IMR-90 (cell line): ENCODE measurements at regions not wholly inside any gene's neighbourhood (a gene's known extent, or its start where the extent isn't known, plus 50 kb on each side); places are given as distances from the start of the nearest gene placed in this dataset.

ENCODE experiments used
- ATAC-seq: fragments of 200-7000 bp; cut with Tn5 transposase; 2 replicates; pipeline ENCODE4 v1.9.1; 2020; ENCODE audit warnings: low read depth, mild to moderate bottlenecking, moderate library complexity
- BruUV-seq: library from RNA; stranded (reverse); fragments of 400-500 nt; replicated peaks from 2 replicates; lab custom pipeline; 2021; lab: Mats Ljungman, UMichigan
- CTCF ChIA-PET: fragments of 300-600 bp; formaldehyde crosslinking; extraction: SDS; loops from one replicate; lab custom pipeline; 2021; ENCODE audit warnings: antibody characterized with exemption; lab: Yijun Ruan, JAX
- POLR2A ChIA-PET: fragments of 300-600 bp; sonication (Branson Sonifier 250); formaldehyde crosslinking; loops from one replicate; lab custom pipeline; 2022; ENCODE audit warnings: antibody characterized with exemption; ENCODE audit not compliant: unreplicated experiment; lab: Charles Lee
- DNase-seq: peaks from one replicate; pipeline ENCODE4 v3.0.0; 2013
- H2AFZ ChIP-seq: replicated peaks from 2 replicates; pipeline ENCODE3; 2013; ENCODE audit warnings: low read length, mild to moderate bottlenecking; ENCODE audit not compliant: poor library complexity
- H2AK5ac ChIP-seq: 2 replicates; pipeline ENCODE4 v1.6.1; 2013; ENCODE audit warnings: low read depth, low read length, inconsistent platforms
- H2AK9ac ChIP-seq: replicated peaks from 2 replicates; pipeline ENCODE3; 2013; ENCODE audit warnings: mild to moderate bottlenecking, low read depth, low read length, moderate library complexity; ENCODE audit not compliant: poor library complexity
- H2BK120ac ChIP-seq: 2 replicates; pipeline ENCODE4 v1.6.1; 2013; ENCODE audit warnings: low read depth, low read length, inconsistent platforms
- H2BK15ac ChIP-seq: 3 replicates; pipeline ENCODE4 v1.6.1; 2013; ENCODE audit warnings: low read depth, low read length, inconsistent platforms
- H2BK20ac ChIP-seq: 2 replicates; pipeline ENCODE4 v1.6.1; 2013; ENCODE audit warnings: low read depth, mild to moderate bottlenecking, inconsistent platforms, low read length, moderate library complexity
- H2BK5ac ChIP-seq: 2 replicates; pipeline ENCODE4 v1.6.1; 2013; ENCODE audit warnings: mild to moderate bottlenecking, low read depth, low read length, inconsistent platforms; ENCODE audit not compliant: poor library complexity, severe bottlenecking
- H3K14ac ChIP-seq: replicated peaks from 2 replicates; pipeline ENCODE4 v1.6.1; 2013; ENCODE audit warnings: low read depth, low read length, inconsistent platforms
- H3K18ac ChIP-seq: 2 replicates; pipeline ENCODE4 v1.6.1; 2013; ENCODE audit warnings: low read depth, low read length, control low read depth
- H3K23ac ChIP-seq: 2 replicates; pipeline ENCODE4 v1.6.1; 2013; ENCODE audit warnings: low read depth, low read length, inconsistent platforms
- H3K27ac ChIP-seq: 2 replicates; pipeline ENCODE4 v1.5.1; 2013; ENCODE audit warnings: mild to moderate bottlenecking, control low read depth, low read length; ENCODE audit not compliant: insufficient read depth
- H3K27me3 ChIP-seq: 2 replicates; pipeline ENCODE4 v1.6.1; 2013; ENCODE audit warnings: low read length; ENCODE audit not compliant: control insufficient read depth, insufficient read depth
- H3K36me3 ChIP-seq: 2 replicates; pipeline ENCODE4 v1.6.1; 2013; ENCODE audit warnings: low read length, mixed read lengths; ENCODE audit not compliant: control insufficient read depth, insufficient read depth
- H3K4ac ChIP-seq: 2 replicates; pipeline ENCODE4 v1.6.1; 2013; ENCODE audit warnings: low read depth, low read length, inconsistent platforms
- H3K4me1 ChIP-seq: 2 replicates; pipeline ENCODE4 v1.6.1; 2013; ENCODE audit warnings: low read length, mixed read lengths; ENCODE audit not compliant: control insufficient read depth, insufficient read depth
- H3K4me2 ChIP-seq: 2 replicates; pipeline ENCODE4 v1.6.1; 2013; ENCODE audit warnings: low read depth, mild to moderate bottlenecking, control low read depth, low read length, moderate library complexity
- H3K4me3 ChIP-seq: 2 replicates; pipeline ENCODE4 v1.5.1; 2013; ENCODE audit warnings: low read depth, mild to moderate bottlenecking, control low read depth, low read length, moderate library complexity; ENCODE audit not compliant: insufficient read depth
- H3K56ac ChIP-seq: 2 replicates; pipeline ENCODE4 v1.6.1; 2013; ENCODE audit warnings: low read length, inconsistent platforms; ENCODE audit not compliant: insufficient read depth; ENCODE audit errors: extremely low read depth
- H3K79me1 ChIP-seq, 2 experiments: 2 replicates each; pipeline ENCODE4 v1.6.1; 2013; ENCODE audit warnings: low read length in 2 of 2, inconsistent platforms in 1 of 2, low read depth in 1 of 2
- H3K9ac ChIP-seq: 2 replicates; pipeline ENCODE4 v1.6.1; 2013; ENCODE audit warnings: low read depth, low read length, control low read depth
- H3K9me1 ChIP-seq: 2 replicates; pipeline ENCODE4 v1.6.1; 2013; ENCODE audit warnings: low read length, inconsistent platforms; ENCODE audit not compliant: insufficient read depth
- H3K9me3 ChIP-seq: 2 replicates; pipeline ENCODE4 v1.6.1; 2013; ENCODE audit warnings: low read length; ENCODE audit not compliant: control insufficient read depth, insufficient read depth
- H4K20me1 ChIP-seq: 2 replicates; pipeline ENCODE4 v1.6.1; 2013; ENCODE audit warnings: low read length, inconsistent platforms; ENCODE audit not compliant: insufficient read depth
- H4K5ac ChIP-seq: 2 replicates; pipeline ENCODE4 v1.6.1; 2013; ENCODE audit warnings: mild to moderate bottlenecking, low read depth, low read length, control low read depth
- H4K8ac ChIP-seq, 2 experiments: 2 replicates each; pipeline ENCODE4 v1.6.1; 2013; ENCODE audit warnings: low read depth in 2 of 2, low read length in 2 of 2, control low read depth in 1 of 2, inconsistent platforms in 1 of 2
- H4K91ac ChIP-seq: 2 replicates; pipeline ENCODE4 v1.6.1; 2013; ENCODE audit warnings: low read depth, low read length, inconsistent platforms; ENCODE audit not compliant: insufficient read depth
- BHLHE40 ChIP-seq: fragments of 150-350 bp; IDR thresholded peaks from 2 replicates; pipeline ENCODE4 v1.6.1; 2016; ENCODE audit warnings: mild to moderate bottlenecking, low read depth, low read length
- CEBPB ChIP-seq: IDR thresholded peaks from 2 replicates; pipeline ENCODE4 v1.6.1; 2012; ENCODE audit warnings: low read depth, low read length, improper control_type of control experiment
- CHD1 ChIP-seq: IDR thresholded peaks from 2 replicates; pipeline ENCODE4 v1.6.1; 2012; ENCODE audit warnings: low read depth, low read length, improper control_type of control experiment
- FOS ChIP-seq: fragments of 150-350 bp; IDR thresholded peaks from 2 replicates; pipeline ENCODE4 v1.6.1; 2016; ENCODE audit warnings: low read depth, low read length
- MAFK ChIP-seq: IDR thresholded peaks from 2 replicates; pipeline ENCODE4 v1.6.1; 2012; ENCODE audit warnings: low read depth, low read length, improper control_type of control experiment
- MAZ ChIP-seq: IDR thresholded peaks from 2 replicates; pipeline ENCODE4 v1.6.1; 2012; ENCODE audit warnings: low read depth, mild to moderate bottlenecking, low read length, improper control_type of control experiment, moderate library complexity, borderline replicate concordance
- MXI1 ChIP-seq: IDR thresholded peaks from 2 replicates; pipeline ENCODE4 v1.6.1; 2012; ENCODE audit warnings: low read depth, mild to moderate bottlenecking, low read length, moderate library complexity, borderline replicate concordance
- POLR2A ChIP-seq: IDR thresholded peaks from 2 replicates; pipeline ENCODE4 v1.6.1; 2012; ENCODE audit warnings: mild to moderate bottlenecking, low read depth, low read length
- RAD21 ChIP-seq: IDR thresholded peaks from 2 replicates; pipeline ENCODE4 v1.6.1; 2012; ENCODE audit warnings: low read length, improper control_type of control experiment
- RCOR1 ChIP-seq: IDR thresholded peaks from 2 replicates; pipeline ENCODE4 v1.6.1; 2012; ENCODE audit warnings: mild to moderate bottlenecking, low read length, improper control_type of control experiment; ENCODE audit not compliant: insufficient replicate concordance
- SMC3 ChIP-seq: fragments of 150-350 bp; IDR thresholded peaks from 2 replicates; pipeline ENCODE4 v1.6.1; 2016; ENCODE audit warnings: low read depth, mild to moderate bottlenecking, antibody characterized with exemption, low read length, moderate library complexity
- USF2 ChIP-seq: fragments of 150-350 bp; IDR thresholded peaks from 2 replicates; pipeline ENCODE4 v1.6.1; 2017; ENCODE audit warnings: mild to moderate bottlenecking, antibody characterized with exemption, low read length, low read depth
- WGBS, 2 experiments: methylation state at CpG; one replicate each; pipeline versions ENCODE4 v1.1.5 to v1.1.7; 2013; ENCODE audit warnings: missing lambda C conversion rate in 2 of 2; ENCODE audit not compliant: insufficient read length in 1 of 2; ENCODE audit errors: extremely low coverage in 2 of 2; 5-methylcytosine and 5-hydroxymethylcytosine counted together
- dilution Hi-C: fragments of 300-500 bp; cut with HindIII; formaldehyde crosslinking; loops from one replicate; pipeline ENCODE4 v1.14.3; 2018; ENCODE audit warnings: low sequenced_read_pairs; ENCODE audit not compliant: unreplicated experiment
- in situ Hi-C: fragments of 300-500 bp; cut with MboI; formaldehyde crosslinking; loops from 3 replicates; pipeline ENCODE4 v1.14.3; 2019; ENCODE audit warnings: low sequenced_read_pairs, inconsistent platforms, mixed read lengths
- intact Hi-C: fragments of 100-400 bp; cut with micrococcal nuclease; formaldehyde crosslinking; loops from 2 replicates; pipeline ENCODE4 v1.10.0; 2022
- TF ChIP-seq, protein P1 (sequence below): conservative IDR thresholded peaks from 2 replicates; pipeline ENCODE4 v1.5.1; 2012; ENCODE audit warnings: mild to moderate bottlenecking, low read depth, low read length, improper control_type of control experiment
- TF ChIP-seq, protein P2 (sequence below): fragments of 150-350 bp; IDR thresholded peaks from 2 replicates; pipeline ENCODE4 v1.6.1; 2016; ENCODE audit warnings: low read depth, mild to moderate bottlenecking, low read length, moderate library complexity, borderline replicate concordance

DNA sequence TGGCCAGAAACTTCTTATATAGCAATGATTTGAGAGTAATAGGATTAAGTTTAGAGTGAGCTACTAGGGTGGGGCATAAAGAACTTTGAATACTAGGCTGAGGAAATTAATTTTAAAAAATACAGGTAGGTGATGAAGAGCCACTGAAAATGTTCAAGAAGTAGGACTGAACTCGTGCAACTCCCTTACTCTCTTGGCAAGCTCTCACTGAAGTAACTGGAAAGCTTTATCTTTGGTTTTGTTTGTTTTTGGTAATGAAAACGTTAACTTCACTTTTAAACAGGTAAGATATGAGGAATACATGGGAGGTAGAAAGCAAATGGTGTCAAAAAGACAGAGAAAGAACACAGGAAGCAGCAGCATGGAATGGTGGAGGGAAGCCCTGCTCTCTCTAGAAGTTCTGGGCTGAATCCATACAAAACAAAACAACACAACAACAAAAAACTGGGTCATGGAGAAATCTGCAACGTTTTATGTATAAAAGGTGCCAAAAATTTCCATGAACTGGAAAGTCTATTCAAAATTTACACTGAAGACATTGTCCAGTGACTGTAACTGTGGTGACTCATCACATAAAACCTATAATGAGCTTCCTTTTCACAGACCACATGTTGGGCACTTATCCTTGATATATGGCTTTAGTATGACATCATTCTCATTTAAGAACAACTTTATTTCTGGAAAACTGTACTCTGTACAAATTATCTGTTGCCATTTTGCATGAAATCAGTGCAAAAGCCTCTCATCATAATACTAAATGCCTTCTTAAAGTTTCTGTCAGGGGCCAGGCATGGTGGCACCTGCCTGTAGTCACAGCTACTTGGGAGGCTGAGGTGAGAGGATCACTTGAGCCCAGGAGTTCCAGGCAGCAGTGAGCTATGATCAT, 91.2 kb upstream of the CHD1 start:
- no peak overlapping the region for H3K4ac ChIP-seq
- H3K14ac ChIP-seq: no peak overlapping the region
- no peak overlapping the region for H4K91ac ChIP-seq
- H3K79me1 ChIP-seq: no peaks in the 10 kb centered on the region
- H2AK9ac ChIP-seq: no peak overlapping the region
- no peaks in the 10 kb centered on the region for H4K20me1 ChIP-seq
- no peak overlapping the region for H2BK120ac ChIP-seq
- no peak overlapping the region for H3K23ac ChIP-seq
- H2AK5ac ChIP-seq: no peak overlapping the region
- no TSS peak for BruUV-seq
- dilution Hi-C loops (no loop called here), intact Hi-C loops (no loop called here), in situ Hi-C loops (no loop called here)
- no peak overlapping the region for H2AFZ ChIP-seq
- H2BK20ac ChIP-seq: no peak overlapping the region
- DNase-seq: peak; percentile 87
- ATAC-seq: peak; percentile 87
- peak overlapping the region; percentile 43; the same call in 1 of the 2 replicates for H3K18ac ChIP-seq
- peaks cover 4% of the 10 kb centered on the region; the same call in 1 of the 2 replicates for H3K27me3 ChIP-seq
- H3K4me1 ChIP-seq: peaks cover 3% of the 10 kb centered on the region
- H3K56ac ChIP-seq: no peak overlapping the region
- H2BK15ac ChIP-seq: no peak overlapping the region
- H4K5ac ChIP-seq: no peak overlapping the region
- POLR2A ChIA-PET: interaction anchor here (0.6 kb wide), 1 partner anchor 47 kb away, joined by 3 read pairs; no protein-coding TSS in a partner anchor
- H3K36me3 ChIP-seq: no peaks in the 10 kb centered on the region
- CTCF ChIA-PET: interaction anchor here (0.5 kb wide), 1 partner anchor 85 kb away, joined by 5 read pairs; no protein-coding TSS in a partner anchor
- WGBS, 2 experiments: no CpG with 5 or more reads among the region's 3 CpGs
- H2BK5ac ChIP-seq: no peak overlapping the region
- no peak overlapping the region for H4K8ac ChIP-seq
- H3K9me3 ChIP-seq: no peaks in the 10 kb centered on the region
- H3K4me3 ChIP-seq: no peak overlapping the region
- no peak overlapping the region for H3K9ac ChIP-seq
- no peaks in the 10 kb centered on the region for H3K9me1 ChIP-seq
- H3K4me2 ChIP-seq: peak overlapping the region; percentile 56; the same call in 1 of the 2 replicates
- H3K27ac ChIP-seq: no peak overlapping the region
- TF ChIP-seq CHD1: no peak
- peak; percentile 44; the same call in 1 of the 2 replicates for TF ChIP-seq BHLHE40
- TF ChIP-seq, protein P1, sequence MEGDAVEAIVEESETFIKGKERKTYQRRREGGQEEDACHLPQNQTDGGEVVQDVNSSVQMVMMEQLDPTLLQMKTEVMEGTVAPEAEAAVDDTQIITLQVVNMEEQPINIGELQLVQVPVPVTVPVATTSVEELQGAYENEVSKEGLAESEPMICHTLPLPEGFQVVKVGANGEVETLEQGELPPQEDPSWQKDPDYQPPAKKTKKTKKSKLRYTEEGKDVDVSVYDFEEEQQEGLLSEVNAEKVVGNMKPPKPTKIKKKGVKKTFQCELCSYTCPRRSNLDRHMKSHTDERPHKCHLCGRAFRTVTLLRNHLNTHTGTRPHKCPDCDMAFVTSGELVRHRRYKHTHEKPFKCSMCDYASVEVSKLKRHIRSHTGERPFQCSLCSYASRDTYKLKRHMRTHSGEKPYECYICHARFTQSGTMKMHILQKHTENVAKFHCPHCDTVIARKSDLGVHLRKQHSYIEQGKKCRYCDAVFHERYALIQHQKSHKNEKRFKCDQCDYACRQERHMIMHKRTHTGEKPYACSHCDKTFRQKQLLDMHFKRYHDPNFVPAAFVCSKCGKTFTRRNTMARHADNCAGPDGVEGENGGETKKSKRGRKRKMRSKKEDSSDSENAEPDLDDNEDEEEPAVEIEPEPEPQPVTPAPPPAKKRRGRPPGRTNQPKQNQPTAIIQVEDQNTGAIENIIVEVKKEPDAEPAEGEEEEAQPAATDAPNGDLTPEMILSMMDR: no peak
- TF ChIP-seq MXI1: no peak
- no peak for TF ChIP-seq MAZ
- TF ChIP-seq FOS: peak; percentile 96
- no peak for TF ChIP-seq SMC3
- no peak for TF ChIP-seq RAD21
- TF ChIP-seq, protein P2, sequence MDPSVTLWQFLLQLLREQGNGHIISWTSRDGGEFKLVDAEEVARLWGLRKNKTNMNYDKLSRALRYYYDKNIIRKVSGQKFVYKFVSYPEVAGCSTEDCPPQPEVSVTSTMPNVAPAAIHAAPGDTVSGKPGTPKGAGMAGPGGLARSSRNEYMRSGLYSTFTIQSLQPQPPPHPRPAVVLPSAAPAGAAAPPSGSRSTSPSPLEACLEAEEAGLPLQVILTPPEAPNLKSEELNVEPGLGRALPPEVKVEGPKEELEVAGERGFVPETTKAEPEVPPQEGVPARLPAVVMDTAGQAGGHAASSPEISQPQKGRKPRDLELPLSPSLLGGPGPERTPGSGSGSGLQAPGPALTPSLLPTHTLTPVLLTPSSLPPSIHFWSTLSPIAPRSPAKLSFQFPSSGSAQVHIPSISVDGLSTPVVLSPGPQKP: no peak
- TF ChIP-seq RCOR1: no peak
- TF ChIP-seq MAFK: no peak
- TF ChIP-seq CEBPB: no peak
- TF ChIP-seq USF2: peak; percentile 66; the same call in 1 of the 2 replicates
- TF ChIP-seq POLR2A: no peak
